T-helper 2 cell treated with Interferon-gamma antibody and Interleukin-4, amounts not matched to agents 5 μg/mL and 100 μg/mL, for 36 hours (primary cell): ENCODE measurements at regions not wholly inside any gene's neighbourhood (a gene's known extent, or its start where the extent isn't known, plus 50 kb on each side); places are given as distances from the start of the nearest gene placed in this dataset.

Experiments
- DNase-seq: peaks from one replicate; pipeline ENCODE4 v3.0.0; 2021; ENCODE audit warnings: low spot score
- H3K27ac Mint-ChIP-seq: one replicate; pipeline ENCODE4 v1.8.0; 2021; ENCODE audit warnings: mild to moderate bottlenecking, mixed read lengths
- H3K27me3 Mint-ChIP-seq: one replicate; pipeline ENCODE4 v1.8.0; 2021; ENCODE audit warnings: low read depth, mixed read lengths
- H3K36me3 Mint-ChIP-seq: one replicate; pipeline ENCODE4 v1.8.0; 2021; ENCODE audit warnings: low read depth, mixed read lengths
- H3K4me1 Mint-ChIP-seq: one replicate; pipeline ENCODE4 v1.8.0; 2021; ENCODE audit warnings: low read depth, mixed read lengths
- H3K4me3 Mint-ChIP-seq: one replicate; pipeline ENCODE4 v1.8.0; 2022; ENCODE audit warnings: mild to moderate bottlenecking, moderate library complexity, mixed read lengths
- H3K9me3 Mint-ChIP-seq: one replicate; pipeline ENCODE4 v1.8.0; 2021; ENCODE audit warnings: mixed read lengths

DNA sequence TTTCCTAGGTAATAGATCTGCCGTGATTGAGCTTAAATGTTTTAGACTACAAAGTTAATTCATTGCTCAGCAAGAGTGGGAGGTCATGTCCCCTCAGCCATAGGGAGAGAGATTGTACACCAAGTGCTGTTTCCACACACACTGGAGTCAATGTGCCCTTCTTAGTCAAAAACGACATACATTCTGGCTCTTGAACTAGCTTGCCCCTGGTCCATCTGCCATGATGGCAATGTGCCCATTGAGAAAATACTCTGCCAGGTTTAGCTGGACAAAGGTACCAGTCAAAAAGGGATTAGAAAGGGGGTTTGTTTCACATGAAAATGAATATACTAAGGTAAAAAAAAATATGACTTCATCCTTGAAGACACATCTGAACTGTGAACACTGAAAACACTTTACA lies 377.1 kb upstream of the ADGRL3 start:
- H3K4me3 Mint-ChIP-seq = no peak overlapping the region
- H3K36me3 Mint-ChIP-seq = no peaks in the 10 kb centered on the region
- DNase-seq = no peak
- H3K9me3 Mint-ChIP-seq = peaks cover 30% of the 10 kb centered on the region
- H3K27me3 Mint-ChIP-seq = no peaks in the 10 kb centered on the region
- no peak overlapping the region for H3K27ac Mint-ChIP-seq
- H3K4me1 Mint-ChIP-seq = no peaks in the 10 kb centered on the region

GRCh38 chr4:60840020-60840419 lies 360.1 kb upstream of the ADGRL3 start:
- Mint-ChIP-seq H3K27me3 (no peaks in the 10 kb centered on the region), H3K4me3 (no peak overlapping the region), H3K27ac (no peak overlapping the region), H3K4me1 (no peaks in the 10 kb centered on the region), H3K36me3 (no peaks in the 10 kb centered on the region), H3K9me3 (peaks cover 23% of the 10 kb centered on the region)
- no peak for DNase-seq

DNA sequence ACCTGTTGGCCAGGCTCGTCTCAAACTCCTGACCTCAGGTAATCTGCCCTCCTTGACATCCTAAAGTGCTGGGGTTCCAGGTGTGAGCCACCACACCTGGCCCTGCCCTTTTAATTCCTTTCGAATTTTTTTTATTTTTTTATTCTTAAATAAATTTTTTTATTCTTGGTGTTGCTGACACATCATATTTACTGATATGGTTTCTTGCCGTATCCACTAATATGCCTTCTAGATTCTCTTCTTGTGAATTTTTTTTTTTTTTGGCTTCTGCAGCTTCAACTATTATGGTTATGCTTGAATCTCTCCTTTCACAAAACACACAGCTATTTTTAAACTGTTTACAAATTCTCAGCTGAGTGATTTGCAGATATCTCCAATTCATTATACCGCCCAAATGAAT lies 353.4 kb upstream of the ADGRL3 start:
- H3K4me1 Mint-ChIP-seq = no peaks in the 10 kb centered on the region
- no peaks in the 10 kb centered on the region for H3K27me3 Mint-ChIP-seq
- H3K36me3 Mint-ChIP-seq = no peaks in the 10 kb centered on the region
- no peak overlapping the region for H3K4me3 Mint-ChIP-seq
- DNase-seq = no peak
- no peak overlapping the region for H3K27ac Mint-ChIP-seq
- peaks cover 29% of the 10 kb centered on the region for H3K9me3 Mint-ChIP-seq

DNA sequence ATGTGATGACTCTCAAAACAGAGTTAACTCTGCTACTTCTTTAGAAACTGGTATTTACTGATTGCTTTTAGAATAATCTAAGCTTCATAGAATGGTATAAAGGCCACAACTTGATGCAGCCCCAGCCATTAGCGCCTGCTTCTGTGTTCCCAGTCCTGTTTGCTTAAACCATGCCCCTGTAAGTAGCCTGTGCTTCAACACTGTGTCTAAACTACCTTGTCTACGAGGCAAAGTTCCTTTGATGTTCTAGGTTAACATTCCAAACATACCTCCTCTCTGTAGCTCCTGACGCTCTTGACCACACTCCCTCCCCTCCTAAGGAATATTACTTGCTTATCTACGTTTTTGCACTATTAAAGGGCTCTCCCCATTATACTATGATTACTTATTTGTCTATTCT lies 352.5 kb upstream of the ADGRL3 start:
- Mint-ChIP-seq H3K4me1 (no peaks in the 10 kb centered on the region), H3K9me3 (peaks cover 38% of the 10 kb centered on the region), H3K36me3 (no peaks in the 10 kb centered on the region), H3K27me3 (no peaks in the 10 kb centered on the region), H3K4me3 (no peak overlapping the region), H3K27ac (no peak overlapping the region)
- DNase-seq = no peak

DNA sequence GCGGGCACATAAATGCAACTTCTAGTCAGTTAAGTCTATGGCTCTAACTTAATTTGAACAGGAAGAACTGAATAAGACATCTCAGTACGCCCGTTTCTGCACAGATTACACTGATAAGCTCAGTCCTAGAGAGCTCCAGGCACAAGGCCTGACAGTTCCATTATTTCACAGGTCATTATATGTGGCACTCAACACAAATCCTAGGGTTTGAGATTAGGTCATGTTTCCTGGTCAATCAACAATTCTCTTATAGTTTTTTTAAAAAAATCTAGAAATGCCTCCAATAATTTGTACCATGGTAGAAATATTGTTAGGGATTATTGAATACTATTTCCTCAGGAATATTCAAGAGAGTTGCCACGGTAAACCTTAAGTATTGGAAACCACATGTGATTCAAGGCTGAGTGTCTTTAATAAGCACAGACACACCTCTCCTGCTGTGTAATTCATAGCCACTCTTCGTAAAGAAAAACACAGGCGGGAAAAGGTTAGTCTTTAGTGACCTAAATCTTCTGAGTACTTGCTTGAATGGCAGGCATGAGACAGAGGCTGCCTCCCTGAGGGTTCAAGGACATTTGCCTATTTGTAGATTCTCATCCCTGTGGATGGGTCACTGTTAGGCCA lies 342.9 kb upstream of the ADGRL3 start:
- Mint-ChIP-seq H3K27ac (no peak overlapping the region), H3K4me1 (no peaks in the 10 kb centered on the region), H3K4me3 (no peak overlapping the region), H3K36me3 (no peaks in the 10 kb centered on the region), H3K9me3 (peaks cover 36% of the 10 kb centered on the region), H3K27me3 (no peaks in the 10 kb centered on the region)
- DNase-seq = no peak

DNA sequence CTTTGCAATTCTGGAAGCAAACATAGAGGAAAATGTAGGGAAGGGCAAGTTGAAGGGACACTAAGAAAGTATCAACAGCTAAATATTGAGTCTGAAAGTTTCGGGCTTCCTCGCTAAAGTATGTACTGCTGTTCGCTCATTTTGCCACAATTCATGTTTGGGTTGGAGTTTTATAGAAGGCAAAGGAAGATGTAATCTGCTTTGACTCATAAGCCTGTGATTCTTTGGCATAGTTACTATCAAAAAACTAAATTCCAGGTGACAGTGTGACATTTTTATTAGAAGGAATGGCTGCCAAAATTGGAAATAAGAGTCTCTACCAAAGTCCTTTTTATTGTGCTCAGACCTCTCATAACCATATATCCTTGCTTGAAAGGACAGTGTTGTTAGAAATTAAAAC lies 336.7 kb upstream of the ADGRL3 start:
- Mint-ChIP-seq H3K4me1 (no peaks in the 10 kb centered on the region), H3K27ac (no peak overlapping the region), H3K27me3 (no peaks in the 10 kb centered on the region), H3K36me3 (no peaks in the 10 kb centered on the region), H3K4me3 (no peak overlapping the region), H3K9me3 (peaks cover 34% of the 10 kb centered on the region)
- DNase-seq = no peak

- H3K9me3 Mint-ChIP-seq = peaks cover 43% of the 10 kb centered on the region
- DNase-seq = no peak
- H3K4me1 Mint-ChIP-seq = no peaks in the 10 kb centered on the region
- no peaks in the 10 kb centered on the region for H3K36me3 Mint-ChIP-seq
- no peak overlapping the region for H3K27ac Mint-ChIP-seq
- no peak overlapping the region for H3K4me3 Mint-ChIP-seq
- H3K27me3 Mint-ChIP-seq = no peaks in the 10 kb centered on the region
Observed at GRCh38 chr4:60865273-60865672, 334.9 kb upstream of the ADGRL3 start.

- DNase-seq = no peak
- no peak overlapping the region for H3K4me3 Mint-ChIP-seq
- no peaks in the 10 kb centered on the region for H3K36me3 Mint-ChIP-seq
- H3K9me3 Mint-ChIP-seq = peaks cover 44% of the 10 kb centered on the region
- no peak overlapping the region for H3K27ac Mint-ChIP-seq
- no peaks in the 10 kb centered on the region for H3K27me3 Mint-ChIP-seq
- H3K4me1 Mint-ChIP-seq = no peaks in the 10 kb centered on the region
Observed at GRCh38 chr4:60868232-60868960, 331.7 kb upstream of the ADGRL3 start.

DNA sequence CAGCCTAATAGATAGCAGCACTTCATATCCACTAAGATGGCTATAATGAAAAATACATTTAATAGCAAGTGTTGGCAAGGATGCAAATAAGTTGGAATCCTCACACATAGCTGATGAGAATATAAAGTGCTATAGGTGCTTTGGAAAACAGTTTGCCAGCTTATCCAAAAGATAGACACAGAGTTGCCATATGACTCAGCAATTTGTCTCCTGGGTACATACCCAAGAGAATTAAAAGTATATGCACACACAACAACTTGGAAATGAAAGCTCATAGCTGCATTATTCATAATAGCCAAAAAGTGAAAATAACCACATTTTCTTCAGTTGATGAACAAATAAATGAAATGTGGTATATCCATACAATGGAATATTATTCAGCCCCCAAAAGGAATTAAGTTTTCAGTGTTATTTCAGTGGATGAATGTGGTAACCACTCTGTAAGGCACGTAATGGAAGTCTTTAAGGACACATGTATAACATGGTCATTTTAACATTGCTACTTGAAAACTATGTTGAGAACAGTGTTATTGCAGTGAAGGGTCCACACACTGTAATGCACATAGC lies 320.9 kb upstream of the ADGRL3 start:
- H3K4me3 Mint-ChIP-seq = no peak overlapping the region
- H3K4me1 Mint-ChIP-seq = no peaks in the 10 kb centered on the region
- no peaks in the 10 kb centered on the region for H3K36me3 Mint-ChIP-seq
- DNase-seq = no peak
- H3K27ac Mint-ChIP-seq = no peak overlapping the region
- peaks cover 30% of the 10 kb centered on the region for H3K9me3 Mint-ChIP-seq
- H3K27me3 Mint-ChIP-seq = no peaks in the 10 kb centered on the region

DNA sequence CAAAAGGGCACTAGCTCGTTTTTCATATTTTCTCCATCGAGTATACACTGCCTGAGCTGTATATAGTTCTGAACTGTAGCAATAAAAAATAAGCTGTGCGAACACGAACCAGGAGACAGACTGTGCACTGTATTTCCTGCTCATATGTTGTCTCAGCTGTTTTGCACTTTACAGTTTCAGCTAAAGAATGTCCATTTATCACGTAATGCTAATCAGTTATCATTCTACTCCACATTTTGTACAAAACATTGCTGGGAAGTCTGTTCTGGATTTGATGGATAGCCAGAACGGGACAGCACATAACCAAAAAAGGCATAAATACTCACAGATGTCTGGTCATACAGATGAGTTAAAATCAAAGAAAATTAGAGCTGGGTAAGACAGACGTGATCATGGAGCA lies 315.5 kb upstream of the ADGRL3 start:
- Mint-ChIP-seq H3K27ac (no peak overlapping the region), H3K36me3 (no peaks in the 10 kb centered on the region), H3K27me3 (no peaks in the 10 kb centered on the region), H3K4me3 (no peak overlapping the region), H3K9me3 (peaks cover 30% of the 10 kb centered on the region), H3K4me1 (no peaks in the 10 kb centered on the region)
- no peak for DNase-seq

GRCh38 chr4:60885011-60885410 lies 315.1 kb upstream of the ADGRL3 start:
- no peak overlapping the region for H3K4me3 Mint-ChIP-seq
- peaks cover 29% of the 10 kb centered on the region for H3K9me3 Mint-ChIP-seq
- no peak overlapping the region for H3K27ac Mint-ChIP-seq
- no peaks in the 10 kb centered on the region for H3K4me1 Mint-ChIP-seq
- no peaks in the 10 kb centered on the region for H3K36me3 Mint-ChIP-seq
- DNase-seq = no peak
- no peaks in the 10 kb centered on the region for H3K27me3 Mint-ChIP-seq

DNA sequence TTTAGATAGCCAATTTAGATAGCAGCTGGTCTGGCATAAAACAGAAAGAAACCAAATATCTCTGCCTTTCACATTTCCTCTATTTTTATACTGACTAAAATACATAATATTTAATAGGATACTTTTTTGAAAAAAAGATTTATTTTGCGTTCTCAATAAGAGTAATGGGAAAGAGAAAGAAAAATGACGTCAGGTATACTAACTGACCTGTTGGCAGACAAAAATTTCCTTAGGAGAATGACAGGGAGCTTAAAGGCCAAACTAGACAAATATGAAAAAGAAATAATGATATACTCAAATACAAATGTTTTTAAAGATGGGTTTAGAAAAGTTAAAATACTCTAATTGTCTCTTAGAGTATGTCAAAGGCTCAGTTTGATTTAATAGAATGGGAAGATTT lies 309.4 kb upstream of the ADGRL3 start:
- no peak overlapping the region for H3K27ac Mint-ChIP-seq

DNA sequence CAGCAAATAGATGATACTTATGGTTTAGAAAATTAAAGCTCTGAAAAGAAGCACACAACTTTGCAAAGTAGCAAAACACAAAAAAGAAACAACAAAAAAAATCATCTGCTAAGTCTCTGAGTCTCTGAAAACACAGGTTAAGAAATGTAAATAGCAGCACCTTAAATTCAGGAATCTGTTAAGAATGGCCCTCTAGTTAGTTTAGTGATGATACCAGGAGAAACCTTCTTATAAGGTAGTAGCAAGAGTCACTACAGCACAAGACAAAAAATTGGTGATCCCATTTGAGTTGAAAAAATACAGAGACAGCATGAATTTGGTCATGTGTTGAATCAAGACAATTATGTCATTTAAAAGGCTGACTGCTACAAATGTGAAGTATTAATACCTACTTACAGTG lies 308.2 kb upstream of the ADGRL3 start:
- H3K27me3 Mint-ChIP-seq = no peaks in the 10 kb centered on the region
- DNase-seq = no peak
- peaks cover 39% of the 10 kb centered on the region for H3K9me3 Mint-ChIP-seq
- no peaks in the 10 kb centered on the region for H3K4me1 Mint-ChIP-seq
- no peak overlapping the region for H3K4me3 Mint-ChIP-seq
- no peak overlapping the region for H3K27ac Mint-ChIP-seq
- no peaks in the 10 kb centered on the region for H3K36me3 Mint-ChIP-seq

More for the DNA sequence above, 309.4 kb upstream of the ADGRL3 start:
- H3K27me3 Mint-ChIP-seq = no peaks in the 10 kb centered on the region
- H3K36me3 Mint-ChIP-seq = no peaks in the 10 kb centered on the region
- peaks cover 39% of the 10 kb centered on the region for H3K9me3 Mint-ChIP-seq
- DNase-seq = no peak
- H3K4me3 Mint-ChIP-seq = no peak overlapping the region
- no peaks in the 10 kb centered on the region for H3K4me1 Mint-ChIP-seq

GRCh38 chr4:60897415-60897814 lies 302.7 kb upstream of the ADGRL3 start:
- Mint-ChIP-seq H3K27ac (no peak overlapping the region), H3K36me3 (no peaks in the 10 kb centered on the region), H3K27me3 (no peaks in the 10 kb centered on the region), H3K9me3 (peaks cover 27% of the 10 kb centered on the region), H3K4me3 (no peak overlapping the region), H3K4me1 (no peaks in the 10 kb centered on the region)
- DNase-seq = no peak
